CD14-positive monocyte (primary cell): ENCODE measurements at regions not wholly inside any gene's neighbourhood (a gene's known extent, or its start where the extent isn't known, plus 50 kb on each side); places are given as distances from the start of the nearest gene placed in this dataset.

Experiments
- DNase-seq, 3 donors: peaks; one replicate each; pipeline ENCODE4 v3.0.0-alpha.2; 2011 to 2022
- H2AFZ ChIP-seq: 2 replicates; pipeline ENCODE4 v1.6.0; 2012; ENCODE audit warnings: mild to moderate bottlenecking, low read depth, low read length, inconsistent platforms; ENCODE audit not compliant: insufficient read depth, poor library complexity, severe bottlenecking
- H3K27ac ChIP-seq, 2 donors: 1 replicate in 1 of 2; 2 replicates in 1 of 2; pipeline ENCODE4 v1.5.1; 2012 to 2013; ENCODE audit warnings: low read length in 2 of 2, control low read depth in 1 of 2, inconsistent platforms in 1 of 2, low read depth in 1 of 2, mild to moderate bottlenecking in 1 of 2
- H3K27me3 ChIP-seq, 2 donors: one replicate each; pipeline versions ENCODE4 v1.6.0 to v1.6.1; 2011 to 2013; ENCODE audit warnings: low read length in 2 of 2; ENCODE audit not compliant: control insufficient read depth in 2 of 2, insufficient read depth in 2 of 2
- H3K36me3 ChIP-seq, 2 donors: replicated peaks in 1 of 2; 1 replicate in 1 of 2; 2 replicates in 1 of 2; pipeline versions ENCODE4 v1.5.1 to v1.6.1; 2012 to 2013; ENCODE audit warnings: low read length in 2 of 2, control low read depth in 1 of 2, inconsistent platforms in 1 of 2, mild to moderate bottlenecking in 1 of 2; ENCODE audit not compliant: insufficient read depth in 2 of 2, control insufficient read depth in 1 of 2
- H3K4me1 ChIP-seq, 2 donors: 1 replicate in 1 of 2; 2 replicates in 1 of 2; pipeline versions ENCODE4 v1.5.1 to v1.6.1; 2012 to 2013; ENCODE audit warnings: low read length in 2 of 2, control low read depth in 1 of 2, inconsistent platforms in 1 of 2, mild to moderate bottlenecking in 1 of 2, moderate library complexity in 1 of 2; ENCODE audit not compliant: insufficient read depth in 2 of 2, control insufficient read depth in 1 of 2
- H3K4me2 ChIP-seq: replicated peaks from 2 replicates; pipeline ENCODE3; 2012; ENCODE audit warnings: low read length, moderate library complexity, mild to moderate bottlenecking; ENCODE audit not compliant: poor library complexity, severe bottlenecking; ENCODE audit errors: extremely low read depth
- H3K4me3 ChIP-seq, 3 experiments: fragments of 200-600 bp in 1 of 3; sonication (generic) in 1 of 3; replicated peaks in 1 of 3; 1 replicate in 2 of 3; 2 replicates in 1 of 3; pipeline ENCODE4 v1.5.1; 2011 to 2013; ENCODE audit warnings: low read length in 3 of 3, mild to moderate bottlenecking in 3 of 3, control low read depth in 2 of 3, low read depth in 2 of 3, inconsistent platforms in 1 of 3, moderate library complexity in 1 of 3
- H3K79me2 ChIP-seq: 2 replicates; pipeline ENCODE4 v1.6.0; 2012; ENCODE audit warnings: mild to moderate bottlenecking, control low read depth, inconsistent platforms, low read length, moderate library complexity; ENCODE audit not compliant: insufficient read depth
- H3K9ac ChIP-seq: 2 replicates; pipeline ENCODE4 v1.6.0; 2017; ENCODE audit warnings: low read length, mild to moderate bottlenecking; ENCODE audit not compliant: insufficient read depth, poor library complexity, severe bottlenecking
- H3K9me3 ChIP-seq, 2 donors: replicated peaks in 1 of 2; 1 replicate in 1 of 2; 2 replicates in 1 of 2; pipeline versions ENCODE4 v1.5.1 to v1.6.1; 2012 to 2013; ENCODE audit warnings: low read length in 2 of 2, control low read depth in 1 of 2; ENCODE audit not compliant: control insufficient read depth in 1 of 2, insufficient read depth in 1 of 2
- H4K20me1 ChIP-seq: 2 replicates; pipeline ENCODE4 v1.6.0; 2012; ENCODE audit warnings: mild to moderate bottlenecking, low read length, control low read depth, moderate library complexity; ENCODE audit not compliant: insufficient read depth
- H3K27ac Mint-ChIP-seq, 7 donors: one replicate each; pipeline ENCODE4 v1.8.0; 2020; ENCODE audit warnings: mild to moderate bottlenecking in 7 of 7, mixed read lengths in 7 of 7, moderate library complexity in 6 of 7, inconsistent platforms in 2 of 7
- H3K27me3 Mint-ChIP-seq, 3 donors: one replicate each; pipeline ENCODE4 v1.8.0; 2021 to 2022; ENCODE audit warnings: low read depth in 3 of 3, mild to moderate bottlenecking in 3 of 3, mixed read lengths in 3 of 3, moderate library complexity in 3 of 3, inconsistent platforms in 1 of 3
- H3K36me3 Mint-ChIP-seq, 2 donors: one replicate each; pipeline ENCODE4 v1.8.0; 2020; ENCODE audit warnings: mixed read lengths in 2 of 2, inconsistent platforms in 1 of 2, mild to moderate bottlenecking in 1 of 2
- H3K4me1 Mint-ChIP-seq: one replicate; pipeline ENCODE4 v1.8.0; 2020; ENCODE audit warnings: mild to moderate bottlenecking, mixed read lengths
- H3K4me3 Mint-ChIP-seq, 2 donors: one replicate each; pipeline ENCODE4 v1.8.0; 2020; ENCODE audit warnings: mild to moderate bottlenecking in 2 of 2, mixed read lengths in 2 of 2, moderate library complexity in 1 of 2
- H3K9me3 Mint-ChIP-seq, 7 donors: one replicate each; pipeline ENCODE4 v1.8.0; 2020 to 2022; ENCODE audit warnings: mixed read lengths in 7 of 7, mild to moderate bottlenecking in 6 of 7, moderate library complexity in 6 of 7, inconsistent platforms in 2 of 7
- WGBS: methylation state at CpG from one replicate; pipeline ENCODE4 v1.1.5; 2013; ENCODE audit warnings: missing lambda C conversion rate; ENCODE audit not compliant: insufficient coverage; 5-methylcytosine and 5-hydroxymethylcytosine counted together
- intact Hi-C, 2 donors: fragments of 100-400 bp; cut with micrococcal nuclease; formaldehyde crosslinking; loops; one replicate each; pipeline versions ENCODE4 v1.15.0 to v1.15.1; 2023
- TF ChIP-seq, protein P1 (sequence below): fragments of 200-600 bp; IDR thresholded peaks from one replicate; pipeline ENCODE4 v1.8.0; 2022; ENCODE audit warnings: antibody characterized with exemption, mild to moderate bottlenecking

- Histone ChIP-seq H3K4me2 (no peak overlapping the region), H3K27me3 (no peaks in the 10 kb centered on the region), H2AFZ (no peak overlapping the region), H3K9me3 (peaks cover 5 to 9% of the 10 kb centered on the region in 2 donors), H3K9ac (no peak overlapping the region), H4K20me1 (no peaks in the 10 kb centered on the region), H3K79me2 (no peaks in the 10 kb centered on the region), H3K4me1 (no peaks in the 10 kb centered on the region), H3K36me3 (no peaks in the 10 kb centered on the region), H3K27ac (no peak overlapping the region), H3K4me3 (no peak overlapping the region)
- Mint-ChIP-seq H3K27ac (no peak overlapping the region), H3K9me3 (peaks cover 0 to 8% (median 4%) of the 10 kb centered on the region in 7 donors), H3K4me3 (no peak overlapping the region), H3K36me3 (no peaks in the 10 kb centered on the region), H3K27me3 (no peaks in the 10 kb centered on the region), H3K4me1 (no peaks in the 10 kb centered on the region)
- intact Hi-C loops, result no loop called here
- no peak for DNase-seq
- TF ChIP-seq, protein P1, sequence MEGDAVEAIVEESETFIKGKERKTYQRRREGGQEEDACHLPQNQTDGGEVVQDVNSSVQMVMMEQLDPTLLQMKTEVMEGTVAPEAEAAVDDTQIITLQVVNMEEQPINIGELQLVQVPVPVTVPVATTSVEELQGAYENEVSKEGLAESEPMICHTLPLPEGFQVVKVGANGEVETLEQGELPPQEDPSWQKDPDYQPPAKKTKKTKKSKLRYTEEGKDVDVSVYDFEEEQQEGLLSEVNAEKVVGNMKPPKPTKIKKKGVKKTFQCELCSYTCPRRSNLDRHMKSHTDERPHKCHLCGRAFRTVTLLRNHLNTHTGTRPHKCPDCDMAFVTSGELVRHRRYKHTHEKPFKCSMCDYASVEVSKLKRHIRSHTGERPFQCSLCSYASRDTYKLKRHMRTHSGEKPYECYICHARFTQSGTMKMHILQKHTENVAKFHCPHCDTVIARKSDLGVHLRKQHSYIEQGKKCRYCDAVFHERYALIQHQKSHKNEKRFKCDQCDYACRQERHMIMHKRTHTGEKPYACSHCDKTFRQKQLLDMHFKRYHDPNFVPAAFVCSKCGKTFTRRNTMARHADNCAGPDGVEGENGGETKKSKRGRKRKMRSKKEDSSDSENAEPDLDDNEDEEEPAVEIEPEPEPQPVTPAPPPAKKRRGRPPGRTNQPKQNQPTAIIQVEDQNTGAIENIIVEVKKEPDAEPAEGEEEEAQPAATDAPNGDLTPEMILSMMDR, result no peak
Measured at GRCh38 chr13:68028701-68029100, 798.6 kb upstream of the PCDH9 start.

DNA sequence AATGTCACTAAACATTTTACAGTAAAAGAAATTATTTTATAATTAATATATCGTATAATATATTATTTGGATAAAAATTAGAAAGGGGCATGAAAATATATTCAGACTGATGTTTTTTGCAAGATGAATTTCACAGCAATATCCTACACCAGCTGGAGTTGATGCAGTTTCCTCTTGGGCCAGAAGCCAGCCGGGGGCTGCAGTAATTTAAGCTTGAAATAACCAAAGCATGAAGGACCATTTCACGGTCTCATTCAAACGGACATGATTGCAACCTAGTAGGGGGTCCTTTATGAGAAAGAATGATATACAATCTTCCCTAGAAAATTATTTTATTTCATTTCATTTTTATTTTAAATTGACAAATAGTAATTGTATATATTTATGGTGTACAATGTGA lies 797.2 kb upstream of the PCDH9 start:
- no peak overlapping the region for H3K4me3 ChIP-seq
- intact Hi-C loops, result no loop called here
- Mint-ChIP-seq H3K27me3 (no peaks in the 10 kb centered on the region), H3K4me1 (no peaks in the 10 kb centered on the region), H3K27ac (no peak overlapping the region), H3K4me3 (no peak overlapping the region), H3K9me3 (peaks cover 0 to 8% (median 4%) of the 10 kb centered on the region in 7 donors), H3K36me3 (no peaks in the 10 kb centered on the region)
- H3K27me3 ChIP-seq, result no peaks in the 10 kb centered on the region
- H3K27ac ChIP-seq, result no peak overlapping the region
- H4K20me1 ChIP-seq, result no peaks in the 10 kb centered on the region
- no peak overlapping the region for H3K4me2 ChIP-seq
- H3K4me1 ChIP-seq, result no peaks in the 10 kb centered on the region
- no peaks in the 10 kb centered on the region for H3K36me3 ChIP-seq
- no peaks in the 10 kb centered on the region for H3K79me2 ChIP-seq
- H3K9ac ChIP-seq, result no peak overlapping the region
- no CpG with 5 or more reads among the region's 4 CpGs for WGBS
- no peak for DNase-seq
- H3K9me3 ChIP-seq, result peaks cover 5 to 9% of the 10 kb centered on the region in 2 donors
- TF ChIP-seq, protein P1, result no peak
- H2AFZ ChIP-seq, result no peak overlapping the region
